ENCODE measurements at regions not wholly inside any gene's neighbourhood (a gene's known extent, or its start where the extent isn't known, plus 50 kb on each side); places are given as distances from the start of the nearest gene placed in this dataset.

DNA sequence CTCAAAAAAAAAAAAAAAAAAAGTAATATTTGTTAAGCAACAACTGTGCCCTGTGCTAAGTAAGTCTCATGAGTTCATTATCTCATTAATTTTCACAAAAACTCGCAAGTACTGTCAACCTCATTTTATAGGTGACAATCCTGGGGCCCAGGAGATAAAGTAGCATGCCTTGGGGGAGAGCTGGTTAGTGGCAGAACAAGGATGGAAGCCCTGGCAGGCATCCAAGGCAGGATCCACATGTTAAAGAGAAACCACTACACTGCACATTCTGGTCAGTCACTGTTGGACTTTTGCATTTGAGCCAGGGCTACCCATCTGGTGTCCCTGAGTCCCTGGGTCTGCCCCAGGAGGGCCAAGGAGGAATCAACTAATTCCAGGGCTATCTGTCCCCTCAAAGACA lies 54.6 kb downstream of the ZFP36L2 start:
- peak; percentile 29 for DNase-seq (ENCODE audit: low read depth, low spot score)
- in situ Hi-C loops (cut with HindIII; ENCODE audit: low pct_unique_long_range_greater_than_20kb, low sequenced_read_pairs) = no loop called here

DNA sequence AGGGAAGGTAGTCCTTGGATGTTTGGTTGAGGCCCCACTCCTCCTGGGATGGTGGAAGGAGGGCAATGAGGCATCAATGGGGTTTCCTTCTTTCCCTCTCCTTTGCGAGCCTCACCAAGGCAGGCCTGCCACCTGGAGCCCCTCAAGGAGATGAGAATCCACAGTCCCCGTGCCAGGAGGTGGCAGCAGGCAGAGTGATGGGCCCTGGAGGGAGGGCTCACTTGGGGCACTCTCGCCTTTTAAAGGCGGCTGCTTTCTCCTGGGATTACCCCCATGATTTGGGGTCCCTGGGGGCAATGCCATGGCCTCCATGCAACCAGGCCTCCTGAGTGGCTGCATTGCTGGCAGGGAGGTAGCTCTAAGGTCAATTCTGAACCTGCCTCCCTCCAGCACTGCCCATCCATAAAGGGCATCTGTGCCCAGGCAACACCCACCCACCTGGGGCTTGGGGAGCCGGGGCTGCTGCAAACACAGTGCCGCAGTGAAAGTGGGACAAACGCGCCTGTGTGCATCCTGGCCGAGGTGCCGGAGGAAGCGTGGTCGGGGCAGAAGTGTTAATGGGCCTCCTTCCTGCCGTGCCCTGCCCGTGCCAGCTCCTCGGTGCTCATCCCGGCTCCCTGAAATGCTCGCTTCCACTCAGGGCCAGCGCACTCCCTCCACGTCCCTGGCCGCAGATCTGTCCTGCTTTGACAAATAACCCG lies 55.9 kb downstream of the ZFP36L2 start:
- in situ Hi-C loops (cut with HindIII; ENCODE audit: low pct_unique_long_range_greater_than_20kb, low sequenced_read_pairs) = no loop called here
- DNase-seq (ENCODE audit: low read depth, low spot score) = no peak

DNA sequence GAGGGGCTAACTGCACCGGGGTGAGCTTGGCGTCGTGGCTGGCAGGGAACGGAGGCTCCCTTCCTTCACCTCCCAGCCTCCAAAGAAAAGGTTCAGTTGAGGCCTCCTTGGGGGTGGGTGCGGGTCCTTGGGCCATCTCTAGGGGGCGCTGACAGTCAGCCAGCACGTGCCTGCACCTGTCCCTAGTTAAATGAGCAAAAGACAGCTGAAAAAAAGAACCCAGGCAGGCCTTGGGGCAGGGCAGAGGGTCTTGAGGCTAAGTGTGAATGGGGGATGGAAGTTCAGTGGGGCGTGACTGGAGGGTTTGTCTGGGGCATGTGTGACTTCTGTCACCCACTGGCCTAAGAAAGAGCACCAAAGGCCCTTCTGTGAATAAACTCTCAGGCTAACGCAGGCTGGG lies 56.4 kb downstream of the ZFP36L2 start:
- in situ Hi-C loops (cut with HindIII; ENCODE audit: low pct_unique_long_range_greater_than_20kb, low sequenced_read_pairs) = no loop called here
- peak; percentile 35 for DNase-seq (ENCODE audit: low read depth, low spot score)

DNA sequence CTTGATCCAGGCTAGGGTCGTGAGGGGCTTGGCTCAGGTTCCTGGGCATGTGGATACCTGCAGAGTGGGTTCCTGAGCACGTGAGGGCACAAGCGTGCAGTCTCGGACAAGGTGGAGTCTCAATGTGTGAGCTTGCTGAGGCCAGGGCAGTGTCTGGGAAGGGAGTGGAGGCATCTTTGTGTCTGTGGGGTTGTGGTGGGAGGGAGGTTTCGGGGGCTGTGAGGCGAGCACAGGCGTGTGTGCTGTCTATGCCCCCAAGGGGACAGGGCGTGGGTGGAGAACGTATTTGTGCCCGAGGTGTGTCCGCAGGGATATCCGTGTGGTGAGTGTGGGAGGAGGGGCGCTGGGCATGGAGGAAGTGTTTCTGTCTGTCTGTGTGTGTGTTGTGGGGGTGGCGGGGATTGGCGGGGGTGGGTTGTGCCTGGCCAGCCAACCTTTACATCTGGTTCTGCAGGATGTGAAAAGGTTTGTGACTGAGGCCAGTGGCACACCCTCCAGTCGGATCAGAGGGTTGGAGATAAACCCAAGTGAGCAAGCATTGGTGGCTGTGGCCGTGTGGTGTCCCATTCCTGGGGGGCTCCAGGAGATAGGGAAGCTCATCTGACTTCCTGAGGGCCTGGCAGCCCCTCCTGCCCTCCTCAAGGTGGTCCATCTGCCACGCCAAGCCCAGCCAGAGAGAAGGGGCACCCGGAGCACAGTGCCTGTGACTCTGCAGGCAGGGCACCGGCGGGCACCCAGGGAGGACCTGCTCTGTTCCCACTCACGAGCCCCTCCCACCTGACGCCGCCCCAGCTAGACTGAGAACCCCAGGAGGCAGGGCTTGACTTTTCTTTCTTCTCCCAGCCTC lies 57.1 kb downstream of the ZFP36L2 start:
- in situ Hi-C loops (cut with HindIII; ENCODE audit: low pct_unique_long_range_greater_than_20kb, low sequenced_read_pairs) = no loop called here
- no peak for DNase-seq (ENCODE audit: low read depth, low spot score)

DNA sequence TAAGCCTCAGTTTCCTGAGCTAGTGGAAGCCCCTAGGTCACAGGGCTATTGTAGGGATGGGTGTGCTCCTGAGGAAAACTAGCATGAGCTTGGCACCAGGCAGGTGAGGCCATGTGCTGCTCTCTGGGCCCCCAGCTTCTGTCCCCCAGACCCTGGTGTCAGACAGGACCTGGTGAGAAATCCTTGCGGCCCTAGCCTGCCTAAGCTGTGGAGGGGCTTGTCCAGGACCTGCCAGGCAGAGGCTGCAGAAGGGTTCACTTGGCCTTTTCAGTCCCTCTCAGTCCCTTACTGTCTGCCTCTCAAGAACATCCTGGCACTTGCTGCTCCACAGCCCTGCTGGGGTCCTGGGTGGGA lies 58.4 kb downstream of the ZFP36L2 start:
- DNase-seq (ENCODE audit: low read depth, low spot score) = no peak
- in situ Hi-C loops (cut with HindIII; ENCODE audit: low pct_unique_long_range_greater_than_20kb, low sequenced_read_pairs) = no loop called here

DNA sequence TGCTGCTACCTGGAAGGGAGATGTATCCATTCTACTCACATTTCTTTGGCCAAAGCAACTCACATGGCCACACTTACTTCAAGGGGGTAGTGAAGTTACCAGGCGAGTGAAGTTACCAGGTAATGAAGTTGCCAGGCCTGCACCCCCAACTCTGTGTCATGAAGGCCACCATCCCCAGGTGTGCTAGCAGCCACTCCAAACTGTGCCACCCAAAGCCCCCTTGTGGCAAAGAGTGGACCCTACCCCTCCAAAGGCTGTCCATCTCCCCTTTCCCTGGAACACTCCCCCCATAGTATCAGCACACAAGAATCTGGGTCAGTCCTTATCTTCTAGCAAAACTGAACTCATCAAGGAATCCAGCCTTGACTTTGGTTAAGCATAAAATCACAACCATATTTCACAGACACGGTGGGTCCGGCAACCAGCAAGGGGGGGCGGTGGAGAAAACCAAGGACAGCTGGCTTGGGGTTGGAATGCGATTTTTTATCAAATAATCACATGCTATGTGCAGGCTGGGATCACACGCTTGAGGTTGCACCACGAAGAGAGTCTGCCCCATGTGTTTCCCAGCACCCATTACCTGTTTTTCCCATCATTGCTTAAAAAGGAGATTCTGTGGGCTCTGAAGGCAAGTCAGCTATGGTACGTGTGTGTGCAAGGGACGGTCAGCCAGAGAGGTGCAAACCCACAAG lies 60.9 kb downstream of the ZFP36L2 start:
- in situ Hi-C loops (cut with HindIII; ENCODE audit: low pct_unique_long_range_greater_than_20kb, low sequenced_read_pairs) = no loop called here
- DNase-seq (ENCODE audit: low read depth, low spot score) = no peak

DNA sequence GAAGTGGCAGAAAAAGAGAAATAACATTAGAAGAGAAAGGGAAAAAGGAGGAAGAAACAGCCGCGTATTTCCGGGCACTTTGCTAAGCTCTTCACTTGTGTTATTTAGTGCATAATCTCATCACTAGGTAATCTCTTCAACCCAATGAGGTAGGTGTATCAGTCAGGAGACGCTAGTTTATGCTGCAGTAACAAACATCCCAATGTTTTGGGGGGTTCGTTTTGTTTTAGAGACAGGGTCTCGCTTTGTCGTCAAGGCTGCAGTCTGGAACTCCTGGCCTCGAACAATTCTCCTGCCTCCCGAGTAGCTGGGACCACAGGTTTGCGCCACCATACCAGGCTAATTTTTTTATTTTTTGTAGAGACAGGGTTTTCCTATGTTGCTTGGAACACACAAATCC lies 61.7 kb downstream of the ZFP36L2 start:
- DNase-seq (ENCODE audit: low read depth, low spot score) = no peak
- in situ Hi-C loops (cut with HindIII; ENCODE audit: low pct_unique_long_range_greater_than_20kb, low sequenced_read_pairs) = no loop called here

DNA sequence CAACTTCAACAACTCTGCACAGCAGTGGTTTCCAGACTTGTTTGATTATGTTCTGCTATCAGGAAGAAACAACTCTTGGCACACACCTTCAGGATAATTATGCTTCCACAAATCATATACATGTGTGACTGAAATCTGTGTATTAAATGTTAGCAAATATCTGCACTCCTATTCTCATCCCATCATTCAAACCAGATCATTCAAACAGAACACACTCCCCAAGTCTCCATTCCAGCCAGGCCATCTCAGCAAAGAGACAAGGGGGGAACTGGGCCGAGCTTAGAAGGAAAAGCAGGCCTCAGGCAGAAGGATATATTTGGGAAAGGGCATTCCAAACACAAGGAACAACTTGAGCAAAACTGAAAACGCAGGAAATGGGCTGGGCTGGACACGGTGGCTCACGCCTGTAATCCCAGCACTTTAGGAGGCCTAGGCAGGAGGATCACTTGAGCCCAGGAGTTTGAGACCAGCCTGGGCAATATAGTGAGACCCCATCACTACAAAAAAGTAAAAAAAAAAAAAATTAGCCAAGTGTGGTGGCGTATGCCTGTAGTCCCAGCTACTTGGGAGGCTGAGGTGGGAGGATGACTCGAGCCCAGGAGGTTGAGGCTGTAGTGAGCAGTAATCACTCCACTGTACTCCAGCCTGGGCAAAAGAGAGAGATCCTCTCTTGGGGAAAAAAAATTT lies 62.7 kb downstream of the ZFP36L2 start:
- DNase-seq (ENCODE audit: low read depth, low spot score) = no peak
- in situ Hi-C loops (cut with HindIII; ENCODE audit: low pct_unique_long_range_greater_than_20kb, low sequenced_read_pairs) = no loop called here

DNA sequence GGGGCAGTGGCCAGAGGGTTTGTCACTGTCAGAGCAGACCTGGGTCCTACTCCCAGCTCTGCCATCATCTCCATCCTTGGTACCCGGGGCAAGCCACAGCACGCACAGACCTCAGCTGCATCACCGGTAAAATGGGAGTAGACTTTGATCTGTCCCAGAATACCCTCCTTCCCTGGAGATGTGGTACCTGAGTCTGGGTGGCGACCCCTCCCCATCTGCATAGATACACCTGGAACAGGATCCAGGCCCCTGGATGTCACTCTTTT lies 64.0 kb downstream of the ZFP36L2 start:
- in situ Hi-C loops (cut with HindIII; ENCODE audit: low pct_unique_long_range_greater_than_20kb, low sequenced_read_pairs) = no loop called here

DNA sequence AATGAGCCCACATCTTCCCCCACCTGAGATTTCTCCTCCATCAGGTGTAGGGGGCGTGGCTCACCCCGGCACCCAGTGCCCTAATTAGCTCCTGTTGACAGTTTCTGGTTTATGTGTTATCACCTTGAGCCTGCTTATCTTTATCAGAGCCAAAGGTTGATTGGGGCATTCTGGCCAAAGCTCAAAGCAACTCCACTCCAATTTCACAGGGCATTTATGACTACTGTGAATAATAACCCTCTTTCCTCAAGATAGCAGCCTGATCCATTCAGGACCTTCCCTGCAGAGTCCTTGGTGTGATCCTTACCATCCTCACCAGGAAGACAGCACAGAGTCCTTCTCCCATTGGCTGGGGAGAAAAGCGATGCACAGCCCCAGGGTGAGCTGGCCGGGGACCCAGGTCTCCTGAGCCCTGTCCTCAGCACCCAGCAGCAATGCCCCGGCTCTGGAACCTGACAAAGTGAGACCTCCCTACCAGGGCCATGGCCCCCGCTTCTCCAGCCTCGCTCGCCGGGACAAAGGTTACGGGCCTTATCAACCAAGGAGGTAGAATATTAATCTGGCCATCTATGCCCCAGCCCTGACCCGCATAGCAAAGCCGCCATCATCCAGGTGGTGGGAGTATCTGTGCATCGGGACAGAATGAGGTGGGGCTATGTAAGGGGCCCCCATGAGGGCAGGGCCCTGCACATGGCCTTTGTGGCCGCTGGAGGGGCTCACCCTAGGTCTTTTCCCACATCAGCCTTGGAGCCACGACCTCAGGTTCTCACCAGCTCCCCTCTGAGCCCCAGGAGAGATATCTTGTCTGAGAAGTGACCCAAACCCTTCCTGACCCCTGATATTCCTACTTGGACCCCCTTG lies 64.5 kb downstream of the ZFP36L2 start:
- in situ Hi-C loops (cut with HindIII; ENCODE audit: low pct_unique_long_range_greater_than_20kb, low sequenced_read_pairs) = no loop called here
- DNase-seq (ENCODE audit: low read depth, low spot score) = no peak

More for the DNA sequence above, 64.0 kb downstream of the ZFP36L2 start:
- no peak for DNase-seq (ENCODE audit: low read depth, low spot score)

DNA sequence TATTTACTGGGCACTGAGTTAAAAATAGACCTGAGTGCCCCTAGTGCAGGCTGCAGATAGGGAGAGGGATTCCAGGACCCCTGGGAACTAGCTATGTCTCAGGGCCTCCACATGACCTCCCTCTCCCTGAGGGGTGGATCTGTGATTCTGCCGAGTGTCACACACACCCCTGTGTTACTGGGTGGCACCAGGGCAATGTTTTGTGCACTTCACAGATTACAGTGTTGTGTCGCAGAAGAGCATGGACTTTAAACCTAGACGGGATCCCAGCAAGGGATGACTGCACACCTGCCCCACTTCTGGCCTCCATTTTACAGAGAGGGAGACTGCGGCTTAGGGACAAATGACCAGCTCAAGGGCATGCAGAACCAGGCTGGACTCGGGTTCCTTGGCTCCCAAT lies 65.6 kb downstream of the ZFP36L2 start:
- no peak for DNase-seq (ENCODE audit: low read depth, low spot score)
- in situ Hi-C loops (cut with HindIII; ENCODE audit: low pct_unique_long_range_greater_than_20kb, low sequenced_read_pairs) = no loop called here

DNA sequence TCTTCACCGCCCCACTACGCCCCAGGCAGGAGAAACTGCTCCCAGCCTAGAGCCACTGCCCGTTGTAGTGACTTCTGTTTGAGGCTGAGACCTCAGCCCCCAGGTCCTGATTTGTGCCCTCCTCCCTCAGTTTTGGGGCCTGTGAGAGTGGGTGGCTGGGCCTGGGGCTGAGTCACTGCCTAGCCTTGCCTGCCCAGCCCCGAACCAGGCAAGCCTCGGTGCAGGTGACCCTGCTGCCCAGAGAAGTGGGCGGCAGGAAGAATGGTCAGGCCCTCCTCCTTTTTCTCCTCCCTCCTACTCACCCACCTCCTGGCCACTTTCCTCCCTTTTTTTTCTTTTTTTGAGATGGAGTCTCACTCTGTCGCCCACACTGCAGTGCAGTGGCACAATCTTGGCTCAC lies 66.6 kb downstream of the ZFP36L2 start:
- DNase-seq (ENCODE audit: low read depth, low spot score) = no peak
- in situ Hi-C loops (cut with HindIII; ENCODE audit: low pct_unique_long_range_greater_than_20kb, low sequenced_read_pairs) = no loop called here

DNA sequence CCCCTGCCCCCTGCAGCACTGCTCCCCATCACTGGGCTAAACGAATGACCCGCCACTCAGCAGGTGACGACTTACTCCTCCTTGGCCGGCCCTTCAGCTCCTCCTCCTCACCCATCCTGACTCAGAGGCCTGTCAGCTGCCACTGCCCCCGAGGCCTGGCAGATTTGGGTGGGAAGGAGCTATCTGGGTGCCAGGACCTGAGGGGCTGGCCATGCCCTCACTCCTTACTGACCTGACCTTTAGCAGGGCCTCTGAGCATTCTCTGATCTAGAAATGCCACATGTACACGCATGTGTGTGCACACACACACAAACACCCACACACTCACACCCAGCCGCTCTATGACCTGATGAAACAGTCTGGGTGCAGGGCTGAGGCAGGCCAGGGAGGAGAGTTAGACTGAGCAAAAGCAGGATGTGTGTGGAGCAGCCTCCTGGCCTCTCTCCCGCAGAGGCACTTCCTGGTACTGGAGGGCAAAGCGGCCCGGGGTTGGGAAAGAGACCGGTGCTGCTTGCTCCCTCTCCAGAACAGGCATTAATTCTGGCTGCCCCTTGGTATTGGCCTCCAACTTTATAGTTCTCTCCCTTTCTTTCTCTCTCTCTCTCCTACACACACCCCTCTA lies 68.0 kb downstream of the ZFP36L2 start:
- no peak for DNase-seq (ENCODE audit: low read depth, low spot score)
- in situ Hi-C loops (cut with HindIII; ENCODE audit: low pct_unique_long_range_greater_than_20kb, low sequenced_read_pairs) = no loop called here

DNA sequence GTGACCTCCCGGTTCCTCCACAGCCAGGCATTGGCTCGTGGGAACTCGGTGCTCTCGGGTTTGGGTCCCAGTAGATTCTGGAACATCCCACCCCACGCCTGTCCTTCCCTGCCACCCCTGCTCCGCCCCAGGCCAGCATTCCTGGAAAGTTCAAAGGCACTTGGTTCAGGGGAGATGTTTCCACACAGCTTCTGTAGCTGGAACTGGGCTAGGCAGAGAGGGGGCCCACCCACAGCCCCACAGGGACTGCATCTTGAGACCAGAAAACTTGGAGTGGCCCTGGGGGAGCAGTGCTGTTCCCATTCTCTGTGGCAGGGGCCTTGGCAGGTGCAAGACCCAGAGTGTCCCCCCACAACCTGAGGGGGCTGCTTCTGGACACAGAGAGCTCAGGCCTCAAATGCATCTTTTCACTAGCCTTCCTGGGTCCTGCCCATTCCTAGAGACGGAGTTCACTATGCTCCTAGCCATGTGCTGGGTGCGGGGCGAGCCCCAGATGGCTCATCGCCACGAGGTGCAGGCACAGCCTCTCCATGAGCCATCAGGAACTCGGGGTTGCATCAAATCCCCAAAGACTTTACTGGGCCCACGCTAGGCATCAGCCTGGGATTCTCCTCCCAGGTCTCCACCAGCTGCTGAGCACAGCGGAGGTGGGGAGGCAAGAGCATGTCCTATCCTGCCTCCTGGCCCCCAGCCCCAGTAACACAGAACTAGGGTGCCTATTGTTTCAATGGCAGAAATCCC lies 68.7 kb downstream of the ZFP36L2 start:
- in situ Hi-C loops (cut with HindIII; ENCODE audit: low pct_unique_long_range_greater_than_20kb, low sequenced_read_pairs) = no loop called here

DNA sequence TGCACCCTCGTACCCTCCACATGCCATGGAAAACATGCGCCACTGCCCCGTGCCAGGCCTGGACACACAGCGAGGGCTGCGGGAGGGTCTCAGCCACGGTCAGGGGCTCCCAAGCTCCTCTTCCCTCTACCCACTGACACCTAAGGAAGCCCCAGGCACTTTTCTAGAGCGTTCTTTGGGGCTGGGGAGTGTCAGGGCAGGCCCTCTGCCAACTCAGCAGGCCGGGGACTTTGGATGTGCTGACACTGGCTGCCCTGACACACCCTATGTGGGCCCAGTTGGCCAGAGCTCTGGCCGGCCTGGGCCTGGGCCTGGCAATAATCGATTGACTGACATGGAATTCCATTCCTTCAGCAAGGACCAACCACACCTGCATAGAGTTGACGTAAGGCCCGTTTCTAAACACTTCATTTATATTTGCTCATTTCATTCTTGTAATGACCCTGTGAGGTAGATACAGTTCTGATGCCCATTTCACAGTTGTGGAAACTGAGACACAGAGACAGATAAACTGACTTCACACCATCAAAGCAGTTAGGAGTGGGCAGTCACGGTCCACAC lies 70.5 kb downstream of the ZFP36L2 start:
- DNase-seq (ENCODE audit: low read depth, low spot score) = no peak
- in situ Hi-C loops (cut with HindIII; ENCODE audit: low pct_unique_long_range_greater_than_20kb, low sequenced_read_pairs) = no loop called here

More for the DNA sequence above, 68.7 kb downstream of the ZFP36L2 start:
- no peak for DNase-seq (ENCODE audit: low read depth, low spot score)

DNA sequence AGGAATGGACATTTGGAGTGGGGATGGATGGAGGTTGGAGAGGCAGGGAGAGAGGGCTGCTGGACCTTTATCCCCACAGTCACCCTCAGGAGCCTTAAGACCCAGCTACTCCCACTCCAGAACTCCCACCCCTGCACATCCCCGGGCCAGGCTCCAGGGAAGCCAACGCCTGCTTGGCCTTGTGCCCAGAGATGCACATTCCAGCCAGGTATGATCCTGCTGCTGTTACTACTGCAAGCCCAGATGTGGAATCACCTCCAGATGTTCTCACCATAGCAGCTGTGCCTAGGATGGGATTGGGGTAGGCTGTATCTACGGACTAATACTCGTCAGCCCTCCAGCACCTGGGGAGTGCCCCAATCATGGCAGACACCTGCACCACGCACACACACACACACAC lies 71.7 kb downstream of the ZFP36L2 start:
- no peak for DNase-seq (ENCODE audit: low read depth, low spot score)
- in situ Hi-C loops (cut with HindIII; ENCODE audit: low pct_unique_long_range_greater_than_20kb, low sequenced_read_pairs) = no loop called here

All from SK-MEL-5 (cell line).